Mammary epithelial cell (primary cell): ENCODE measurements at regions not wholly inside any gene's neighbourhood (a gene's known extent, or its start where the extent isn't known, plus 50 kb on each side); places are given as distances from the start of the nearest gene placed in this dataset.

Experiments used
- CTCF ChIP-seq, 2 donors: IDR thresholded peaks in 1 of 2; conservative IDR thresholded peaks in 1 of 2; 2 replicates each; pipeline ENCODE4 v1.5.1; 2011 to 2012; ENCODE audit warnings: inconsistent platforms in 2 of 2, low read length in 2 of 2, mild to moderate bottlenecking in 2 of 2, control low read depth in 1 of 2, low read depth in 1 of 2; ENCODE audit not compliant: insufficient read depth in 1 of 2; ENCODE audit errors: extremely low read depth in 1 of 2
- EZH2 ChIP-seq: IDR thresholded peaks from 2 replicates; pipeline ENCODE4 v1.6.1; 2012; ENCODE audit warnings: low read length, inconsistent platforms, borderline replicate concordance

DNA sequence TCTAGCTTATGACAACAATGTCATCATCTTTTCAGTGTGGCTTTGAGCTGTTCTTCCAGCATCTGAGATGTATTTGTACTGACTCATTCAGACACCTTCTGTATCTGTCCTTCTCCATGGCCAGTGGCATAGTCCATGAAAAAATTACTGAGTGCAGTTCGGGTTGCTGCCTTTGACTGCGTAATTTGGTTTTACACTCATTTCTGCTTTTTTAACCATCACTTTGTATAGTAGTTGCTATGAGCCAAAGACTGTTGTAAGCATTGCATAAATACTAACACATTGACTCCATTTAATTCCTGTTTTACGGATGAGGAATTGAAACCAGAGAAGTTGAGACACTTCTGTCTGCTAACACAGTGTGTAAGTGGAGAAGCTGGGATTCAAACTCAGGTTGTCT, 190.7 kb upstream of the MID1 start:
- no peak for TF ChIP-seq CTCF (conservative IDR thresholded peaks at IDR 0.05 in 1 of 2, IDR thresholded peaks at IDR 0.05 in 1 of 2; ENCODE audit: extremely low read depth in 1 of 2, insufficient read depth in 1 of 2, low read depth in 1 of 2, low read length in 2 of 2)
- TF ChIP-seq EZH2, result no peak
